ENCODE measurements at regions not wholly inside any gene's neighbourhood (a gene's known extent, or its start where the extent isn't known, plus 50 kb on each side); places are given as distances from the start of the nearest gene placed in this dataset.

DNA sequence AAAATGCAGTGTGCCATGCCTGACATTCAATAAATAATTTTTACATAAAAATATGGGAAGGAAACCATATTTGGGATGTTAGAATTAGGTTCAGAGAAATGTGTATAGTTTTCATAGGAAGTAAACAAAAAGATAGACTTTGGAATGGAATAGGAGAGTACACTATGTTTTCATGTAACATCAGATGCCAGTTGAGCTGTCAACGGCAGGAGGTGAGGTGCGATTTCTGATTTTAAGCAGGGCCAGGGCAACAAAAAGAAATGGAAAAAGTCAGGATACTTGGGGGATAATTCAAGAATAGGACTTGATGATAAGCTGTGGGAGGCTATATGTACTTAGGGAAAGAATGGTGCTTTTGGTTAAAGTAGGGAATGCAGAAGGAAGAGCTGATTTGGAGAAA lies 639.5 kb downstream of the OTOL1 start:
- no peak overlapping the region for H3K4me3 ChIP-seq (ENCODE audit: control insufficient read depth, low read depth, low read length)
- no peak for DNase-seq (ENCODE audit: low read depth)
- TF ChIP-seq, protein P1, sequence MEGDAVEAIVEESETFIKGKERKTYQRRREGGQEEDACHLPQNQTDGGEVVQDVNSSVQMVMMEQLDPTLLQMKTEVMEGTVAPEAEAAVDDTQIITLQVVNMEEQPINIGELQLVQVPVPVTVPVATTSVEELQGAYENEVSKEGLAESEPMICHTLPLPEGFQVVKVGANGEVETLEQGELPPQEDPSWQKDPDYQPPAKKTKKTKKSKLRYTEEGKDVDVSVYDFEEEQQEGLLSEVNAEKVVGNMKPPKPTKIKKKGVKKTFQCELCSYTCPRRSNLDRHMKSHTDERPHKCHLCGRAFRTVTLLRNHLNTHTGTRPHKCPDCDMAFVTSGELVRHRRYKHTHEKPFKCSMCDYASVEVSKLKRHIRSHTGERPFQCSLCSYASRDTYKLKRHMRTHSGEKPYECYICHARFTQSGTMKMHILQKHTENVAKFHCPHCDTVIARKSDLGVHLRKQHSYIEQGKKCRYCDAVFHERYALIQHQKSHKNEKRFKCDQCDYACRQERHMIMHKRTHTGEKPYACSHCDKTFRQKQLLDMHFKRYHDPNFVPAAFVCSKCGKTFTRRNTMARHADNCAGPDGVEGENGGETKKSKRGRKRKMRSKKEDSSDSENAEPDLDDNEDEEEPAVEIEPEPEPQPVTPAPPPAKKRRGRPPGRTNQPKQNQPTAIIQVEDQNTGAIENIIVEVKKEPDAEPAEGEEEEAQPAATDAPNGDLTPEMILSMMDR (IDR thresholded peaks at IDR 0.05; ENCODE audit: control insufficient read depth, insufficient read depth, low read depth, low read length, missing control alignments), result no peak

DNA sequence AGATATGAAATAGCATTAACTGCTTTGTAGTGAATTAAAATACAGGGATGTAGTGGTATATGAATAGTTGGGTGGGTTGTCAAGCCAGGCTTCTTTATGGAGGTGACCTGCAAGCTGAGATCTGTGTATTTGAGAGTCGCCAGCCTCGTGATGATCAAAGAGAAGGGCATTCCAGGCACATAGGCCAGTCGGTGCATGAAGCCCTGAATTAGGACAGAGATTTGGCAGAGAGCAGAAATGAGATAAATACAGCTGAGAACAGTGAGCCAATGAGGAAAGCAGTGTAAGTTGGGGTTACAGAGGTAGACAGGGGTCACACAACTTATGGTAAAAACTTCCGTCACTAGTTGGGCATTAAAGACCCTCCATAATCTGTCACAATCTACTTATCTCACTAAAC lies 641.9 kb downstream of the OTOL1 start:
- DNase-seq (ENCODE audit: low read depth), result no peak
- TF ChIP-seq, protein P1 (IDR thresholded peaks at IDR 0.05; ENCODE audit: control insufficient read depth, insufficient read depth, low read depth, low read length, missing control alignments), result no peak

DNA sequence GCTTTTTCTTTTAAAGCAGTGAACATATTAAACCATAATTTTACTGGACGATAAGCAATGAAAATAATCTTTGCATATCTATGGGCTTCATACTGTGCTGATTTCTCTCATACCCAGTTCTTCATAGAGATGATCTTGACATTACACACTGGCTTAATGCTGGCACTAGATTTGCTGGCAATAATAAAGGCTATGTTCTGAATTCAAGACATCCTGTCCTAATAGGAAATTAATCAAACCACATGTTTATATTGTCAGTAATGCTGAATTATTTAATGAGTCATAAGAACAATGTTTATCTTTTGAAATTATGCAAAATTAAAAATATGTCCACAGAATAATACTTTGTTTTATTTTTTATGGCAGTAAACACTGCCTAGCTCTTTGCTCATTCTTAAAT lies 643.2 kb downstream of the OTOL1 start:
- no peak for DNase-seq (ENCODE audit: low read depth)
- TF ChIP-seq, protein P1 (IDR thresholded peaks at IDR 0.05; ENCODE audit: control insufficient read depth, insufficient read depth, low read depth, low read length, missing control alignments), result no peak
- H3K4me3 ChIP-seq (ENCODE audit: control insufficient read depth, low read depth, low read length), result no peak overlapping the region

More for the DNA sequence above, 641.9 kb downstream of the OTOL1 start:
- H3K4me3 ChIP-seq (ENCODE audit: control insufficient read depth, low read depth, low read length), result no peak overlapping the region

DNA sequence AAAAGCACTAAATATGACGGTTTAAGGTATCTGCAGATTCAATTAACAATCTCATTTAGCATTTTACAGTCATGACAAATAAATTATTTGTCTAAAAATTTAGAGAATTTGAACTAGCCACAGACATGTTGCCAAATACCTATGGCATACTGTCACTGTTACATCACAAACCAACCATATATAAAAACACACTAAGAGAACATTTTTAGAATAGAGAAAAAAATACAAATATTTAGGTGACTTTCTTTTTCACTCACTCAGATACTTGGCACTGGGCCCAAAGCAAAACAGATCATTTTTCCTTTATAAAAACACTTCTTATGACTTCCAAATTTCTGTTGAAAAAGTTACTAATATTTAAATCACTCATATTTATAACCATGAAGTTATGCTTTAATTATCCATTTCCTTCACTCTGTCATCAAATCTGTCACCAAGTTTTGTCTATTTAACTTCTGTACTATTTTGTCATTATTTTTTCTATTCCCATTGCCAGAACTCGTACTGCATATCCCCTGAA lies 644.7 kb downstream of the OTOL1 start:
- TF ChIP-seq, protein P1 (IDR thresholded peaks at IDR 0.05; ENCODE audit: control insufficient read depth, insufficient read depth, low read depth, low read length, missing control alignments), result no peak
- DNase-seq (ENCODE audit: low read depth), result no peak

DNA sequence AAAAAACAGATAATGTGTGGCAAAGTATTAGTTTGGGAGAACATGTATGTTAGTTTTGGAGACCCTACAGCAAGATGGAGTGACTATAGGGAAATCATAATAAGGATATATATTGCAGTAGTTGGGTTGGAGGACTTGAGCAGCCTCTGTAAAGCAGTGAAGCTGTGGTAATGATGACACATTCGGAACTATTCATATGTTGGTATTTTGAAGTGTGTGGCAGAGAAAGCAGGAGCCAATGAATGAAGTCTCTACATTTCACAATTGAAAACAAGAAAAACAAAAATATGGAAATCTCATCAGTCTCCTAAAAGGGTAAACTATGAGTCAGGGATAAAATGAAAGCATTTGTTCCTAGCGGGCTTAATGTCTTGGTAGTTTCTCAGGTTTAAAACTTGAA lies 645.9 kb downstream of the OTOL1 start:
- TF ChIP-seq, protein P1 (IDR thresholded peaks at IDR 0.05; ENCODE audit: control insufficient read depth, insufficient read depth, low read depth, low read length, missing control alignments), result no peak
- H3K4me3 ChIP-seq (ENCODE audit: control insufficient read depth, low read depth, low read length), result no peak overlapping the region

More for the DNA sequence above, 644.7 kb downstream of the OTOL1 start:
- H3K4me3 ChIP-seq (ENCODE audit: control insufficient read depth, low read depth, low read length), result no peak overlapping the region

DNA sequence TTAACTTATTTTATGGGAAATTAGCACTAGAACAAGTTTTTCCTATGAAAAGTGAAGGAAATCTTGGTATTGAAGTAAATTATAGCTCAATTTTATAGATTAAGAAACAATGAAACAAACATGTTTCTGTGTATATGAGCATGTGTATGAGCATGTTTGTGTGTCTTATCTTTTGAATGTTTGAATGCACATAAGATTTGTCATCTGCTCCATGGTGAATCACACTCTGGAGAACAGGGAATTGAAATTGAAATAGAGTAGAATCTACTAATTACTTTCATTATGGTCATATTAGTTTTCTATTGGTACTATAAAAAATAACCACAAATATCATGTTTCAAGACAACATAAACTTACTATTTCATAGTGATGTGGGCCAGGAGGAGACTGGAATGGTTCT lies 646.6 kb downstream of the OTOL1 start:
- TF ChIP-seq, protein P1 (IDR thresholded peaks at IDR 0.05; ENCODE audit: control insufficient read depth, insufficient read depth, low read depth, low read length, missing control alignments), result no peak
- H3K4me3 ChIP-seq (ENCODE audit: control insufficient read depth, low read depth, low read length), result no peak overlapping the region
- DNase-seq (ENCODE audit: low read depth), result no peak

More for the DNA sequence above, 645.9 kb downstream of the OTOL1 start:
- DNase-seq (ENCODE audit: low read depth), result no peak

DNA sequence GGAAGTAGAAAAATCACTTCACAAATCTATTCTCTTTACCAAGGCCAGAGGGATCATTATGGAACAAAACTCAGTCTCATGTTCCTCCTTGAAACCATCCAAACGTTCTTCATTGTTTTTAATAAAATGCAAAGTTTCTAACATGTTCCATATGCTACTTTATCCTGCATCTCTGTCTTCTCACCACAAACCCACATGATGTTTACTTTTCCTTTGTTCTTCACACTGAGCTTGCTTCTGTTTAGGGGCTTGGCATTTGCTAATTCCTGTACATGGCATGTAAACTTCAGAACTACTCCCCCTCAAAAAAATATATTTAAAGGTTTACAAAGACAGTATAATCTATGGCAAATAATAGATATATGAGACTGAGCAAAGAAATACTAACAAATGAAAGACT lies 651.4 kb downstream of the OTOL1 start:
- no peak overlapping the region for H3K4me3 ChIP-seq (ENCODE audit: control insufficient read depth, low read depth, low read length)
- TF ChIP-seq, protein P1 (IDR thresholded peaks at IDR 0.05; ENCODE audit: control insufficient read depth, insufficient read depth, low read depth, low read length, missing control alignments), result no peak
- DNase-seq (ENCODE audit: low read depth), result no peak
